ENCODE measurements at regions not wholly inside any gene's neighbourhood (a gene's known extent, or its start where the extent isn't known, plus 50 kb on each side); places are given as distances from the start of the nearest gene placed in this dataset.

DNA sequence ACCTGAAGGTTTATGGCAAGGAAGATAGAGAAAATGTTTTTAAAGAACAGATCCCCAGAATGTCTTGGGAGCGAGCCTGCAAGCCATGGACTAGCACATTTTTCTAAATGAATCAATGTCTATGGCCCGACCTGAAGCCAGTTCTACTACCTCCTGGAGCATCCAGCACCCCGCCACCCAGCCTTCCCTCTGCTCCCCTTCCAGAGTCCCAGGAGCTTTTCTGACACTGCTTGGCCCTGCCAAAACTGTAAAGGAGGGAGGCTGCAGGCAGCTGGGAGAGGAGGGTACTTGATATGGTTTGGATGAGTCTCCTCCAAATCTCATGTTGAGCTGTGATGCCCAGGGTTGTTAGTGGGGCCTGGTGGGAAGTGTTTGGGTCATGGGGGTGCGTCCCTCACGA is 95.5 kb upstream of the FZD10 start:
- H3K4me3 ChIP-seq (ENCODE audit: low read depth, low read length): no peak overlapping the region
- TF ChIP-seq, protein P1, sequence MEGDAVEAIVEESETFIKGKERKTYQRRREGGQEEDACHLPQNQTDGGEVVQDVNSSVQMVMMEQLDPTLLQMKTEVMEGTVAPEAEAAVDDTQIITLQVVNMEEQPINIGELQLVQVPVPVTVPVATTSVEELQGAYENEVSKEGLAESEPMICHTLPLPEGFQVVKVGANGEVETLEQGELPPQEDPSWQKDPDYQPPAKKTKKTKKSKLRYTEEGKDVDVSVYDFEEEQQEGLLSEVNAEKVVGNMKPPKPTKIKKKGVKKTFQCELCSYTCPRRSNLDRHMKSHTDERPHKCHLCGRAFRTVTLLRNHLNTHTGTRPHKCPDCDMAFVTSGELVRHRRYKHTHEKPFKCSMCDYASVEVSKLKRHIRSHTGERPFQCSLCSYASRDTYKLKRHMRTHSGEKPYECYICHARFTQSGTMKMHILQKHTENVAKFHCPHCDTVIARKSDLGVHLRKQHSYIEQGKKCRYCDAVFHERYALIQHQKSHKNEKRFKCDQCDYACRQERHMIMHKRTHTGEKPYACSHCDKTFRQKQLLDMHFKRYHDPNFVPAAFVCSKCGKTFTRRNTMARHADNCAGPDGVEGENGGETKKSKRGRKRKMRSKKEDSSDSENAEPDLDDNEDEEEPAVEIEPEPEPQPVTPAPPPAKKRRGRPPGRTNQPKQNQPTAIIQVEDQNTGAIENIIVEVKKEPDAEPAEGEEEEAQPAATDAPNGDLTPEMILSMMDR (IDR thresholded peaks at IDR 0.05; ENCODE audit: insufficient read depth, low read depth, low read length, missing control alignments): no peak
- no peak for DNase-seq (ENCODE audit: low read depth)

DNA sequence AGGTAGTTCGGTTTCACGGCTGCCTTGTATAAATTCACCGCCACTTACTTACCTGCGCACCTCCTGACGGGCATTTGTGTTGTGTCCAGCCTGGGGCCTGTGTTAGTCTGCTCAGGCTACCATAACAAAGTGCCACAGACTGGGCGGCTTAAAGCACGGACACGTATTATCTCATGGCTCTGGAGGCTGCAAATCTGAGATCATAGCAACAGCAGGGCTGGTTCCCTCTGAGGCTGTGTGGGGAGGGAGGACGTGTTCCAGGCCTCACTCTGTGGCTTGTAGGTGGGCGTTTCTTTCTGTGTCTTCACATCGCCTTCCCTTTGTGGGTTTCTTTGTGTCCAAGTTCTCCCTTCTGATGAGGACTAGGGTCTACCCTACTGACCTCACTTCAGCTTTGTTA is 93.5 kb upstream of the FZD10 start:
- no peak for DNase-seq (ENCODE audit: low read depth)
- H3K4me3 ChIP-seq (ENCODE audit: low read depth, low read length): no peak overlapping the region
- TF ChIP-seq, protein P1 (IDR thresholded peaks at IDR 0.05; ENCODE audit: insufficient read depth, low read depth, low read length, missing control alignments): no peak

DNA sequence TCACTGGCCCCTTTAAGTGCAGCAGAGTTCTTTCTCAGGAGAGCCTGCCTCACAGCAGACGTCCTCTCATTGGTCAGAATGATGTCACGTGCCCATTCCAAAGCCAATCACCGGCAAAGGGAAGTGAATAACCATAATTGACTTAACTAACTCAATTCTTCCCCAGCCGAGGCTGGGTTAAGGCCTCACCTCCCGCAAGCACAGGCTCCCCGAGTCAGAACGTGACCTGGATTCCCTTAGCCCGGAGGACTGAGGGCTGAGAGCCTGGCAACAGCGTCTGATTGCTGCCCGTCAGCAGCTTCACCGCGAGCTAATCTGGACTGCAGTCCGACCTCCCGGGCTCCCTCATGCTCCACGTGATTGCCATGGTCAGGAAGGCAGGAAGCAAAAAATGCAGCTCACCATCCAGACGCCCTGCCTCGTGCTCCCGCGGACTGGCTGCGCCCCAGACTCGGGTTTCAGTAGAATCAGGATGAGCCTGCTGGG is 92.1 kb upstream of the FZD10 start:
- TF ChIP-seq, protein P1 (IDR thresholded peaks at IDR 0.05; ENCODE audit: insufficient read depth, low read depth, low read length, missing control alignments): no peak
- DNase-seq (ENCODE audit: low read depth): no peak

DNA sequence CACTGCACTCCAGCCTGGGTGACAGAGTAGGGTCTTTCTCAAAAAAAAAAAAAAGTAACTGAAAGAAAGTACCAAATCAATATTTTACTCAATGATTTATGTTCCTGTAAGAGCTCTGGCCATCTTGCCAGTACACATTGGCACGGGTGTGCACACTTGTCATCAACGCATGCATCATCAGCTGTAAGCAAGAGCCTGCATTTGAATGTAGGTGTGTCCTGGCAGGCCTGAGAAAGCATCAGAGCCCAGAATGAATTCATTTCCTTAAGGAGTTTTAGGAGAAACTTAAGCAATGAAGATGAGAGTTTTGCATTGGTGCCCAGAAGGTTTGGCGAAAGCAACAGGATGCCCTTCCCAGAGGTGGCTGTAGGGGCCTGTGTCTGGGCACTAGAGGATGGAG is 88.5 kb upstream of the FZD10 start:
- TF ChIP-seq, protein P1 (IDR thresholded peaks at IDR 0.05; ENCODE audit: insufficient read depth, low read depth, low read length, missing control alignments): no peak
- no peak overlapping the region for H3K4me3 ChIP-seq (ENCODE audit: low read depth, low read length)
- no peak for DNase-seq (ENCODE audit: low read depth)

More for the DNA sequence above, 92.1 kb upstream of the FZD10 start:
- no peak overlapping the region for H3K4me3 ChIP-seq (ENCODE audit: low read depth, low read length)

DNA sequence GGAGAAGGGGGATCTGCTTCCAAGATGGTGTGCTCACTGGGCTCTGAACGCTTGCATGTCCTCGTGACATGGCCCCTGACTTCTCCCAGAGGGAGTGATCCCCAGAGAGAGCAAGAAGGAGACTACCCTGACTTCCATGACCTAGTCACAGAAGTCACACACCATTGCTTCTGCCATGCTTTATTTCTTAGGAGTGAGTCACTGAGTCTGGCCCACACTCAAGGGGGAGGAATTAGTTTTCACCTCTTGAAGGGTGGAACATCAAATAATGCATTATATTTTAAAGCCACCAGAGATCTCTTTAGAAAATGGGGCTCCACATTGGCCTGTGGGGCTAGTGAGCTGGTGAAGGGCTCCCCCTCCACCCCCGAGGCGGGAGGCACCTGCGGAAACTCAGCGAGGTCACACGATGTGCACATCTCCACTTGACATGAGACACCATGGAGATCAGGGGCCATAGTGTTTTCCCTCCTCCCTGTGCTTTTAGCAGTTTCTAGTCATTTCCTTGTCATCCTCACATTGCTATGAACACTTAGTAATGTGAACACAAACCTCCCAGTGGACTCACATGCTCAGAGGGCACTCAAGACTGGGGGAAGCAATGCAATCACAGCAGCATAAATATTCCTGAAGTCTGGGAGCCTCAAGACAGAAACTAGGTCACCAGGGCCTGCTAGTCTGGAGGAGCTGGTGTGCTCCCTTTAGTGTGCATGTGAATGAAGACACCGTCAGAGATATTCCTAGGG is 87.4 kb upstream of the FZD10 start:
- no peak for DNase-seq (ENCODE audit: low read depth)
- no peak overlapping the region for H3K4me3 ChIP-seq (ENCODE audit: low read depth, low read length)
- TF ChIP-seq, protein P1 (IDR thresholded peaks at IDR 0.05; ENCODE audit: insufficient read depth, low read depth, low read length, missing control alignments): no peak

DNA sequence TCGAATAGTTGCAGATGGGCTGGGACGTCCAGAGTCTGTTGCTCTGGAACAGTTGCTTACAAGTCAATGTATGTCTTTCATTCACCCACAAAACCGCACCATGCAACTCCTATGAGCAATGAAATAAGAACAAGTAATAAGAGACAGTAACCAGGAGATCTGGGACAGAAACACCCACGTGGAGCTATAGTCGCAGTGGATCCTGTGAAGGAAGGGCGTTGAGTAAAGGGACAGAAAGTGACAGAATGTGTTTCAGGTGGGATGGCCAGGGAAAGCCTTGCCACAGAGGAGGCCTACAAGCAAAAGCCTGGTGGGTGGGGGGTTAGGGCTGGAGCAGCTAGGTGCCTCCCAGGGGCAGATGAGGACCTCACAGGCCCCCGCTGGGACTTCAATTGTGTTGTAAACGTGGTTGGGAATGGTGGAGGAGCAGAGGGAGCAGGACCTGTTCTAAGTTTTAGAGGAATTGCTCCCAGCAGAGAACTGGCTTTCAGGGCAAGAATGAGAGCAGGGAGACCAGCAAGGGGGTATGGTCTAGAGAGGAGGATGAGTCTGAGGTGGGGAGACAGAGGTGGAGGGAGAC is 86.7 kb upstream of the FZD10 start:
- no peak overlapping the region for H3K4me3 ChIP-seq (ENCODE audit: low read depth, low read length)
- TF ChIP-seq, protein P1 (IDR thresholded peaks at IDR 0.05; ENCODE audit: insufficient read depth, low read depth, low read length, missing control alignments): no peak
- no peak for DNase-seq (ENCODE audit: low read depth)
